Fibroblast of pulmonary artery (primary cell): ENCODE measurements at regions not wholly inside any gene's neighbourhood (a gene's known extent, or its start where the extent isn't known, plus 50 kb on each side); places are given as distances from the start of the nearest gene placed in this dataset.

Experiments used
- DNase-seq: peaks from one replicate; pipeline ENCODE4 v3.0.0-alpha.2; 2010; ENCODE audit warnings: low read depth
- H3K4me3 ChIP-seq: replicated peaks from 2 replicates; pipeline ENCODE4 v1.5.1; 2011; ENCODE audit warnings: low read depth, mild to moderate bottlenecking, control low read depth, low read length, moderate library complexity
- CTCF ChIP-seq: IDR thresholded peaks from 2 replicates; pipeline ENCODE4 v1.5.1; 2011; ENCODE audit warnings: mild to moderate bottlenecking, control low read depth, low read length, inconsistent platforms; ENCODE audit errors: missing control alignments

GRCh38 chr20:17878069-17878911 lies 90.3 kb downstream of the SNX5 start:
- no peak for TF ChIP-seq CTCF
- H3K4me3 ChIP-seq, result no peak overlapping the region
- no peak for DNase-seq

- DNase-seq, result no peak
- TF ChIP-seq CTCF, result no peak
Observed at GRCh38 chr20:17875981-17876385, 92.6 kb downstream of the SNX5 start.

DNA sequence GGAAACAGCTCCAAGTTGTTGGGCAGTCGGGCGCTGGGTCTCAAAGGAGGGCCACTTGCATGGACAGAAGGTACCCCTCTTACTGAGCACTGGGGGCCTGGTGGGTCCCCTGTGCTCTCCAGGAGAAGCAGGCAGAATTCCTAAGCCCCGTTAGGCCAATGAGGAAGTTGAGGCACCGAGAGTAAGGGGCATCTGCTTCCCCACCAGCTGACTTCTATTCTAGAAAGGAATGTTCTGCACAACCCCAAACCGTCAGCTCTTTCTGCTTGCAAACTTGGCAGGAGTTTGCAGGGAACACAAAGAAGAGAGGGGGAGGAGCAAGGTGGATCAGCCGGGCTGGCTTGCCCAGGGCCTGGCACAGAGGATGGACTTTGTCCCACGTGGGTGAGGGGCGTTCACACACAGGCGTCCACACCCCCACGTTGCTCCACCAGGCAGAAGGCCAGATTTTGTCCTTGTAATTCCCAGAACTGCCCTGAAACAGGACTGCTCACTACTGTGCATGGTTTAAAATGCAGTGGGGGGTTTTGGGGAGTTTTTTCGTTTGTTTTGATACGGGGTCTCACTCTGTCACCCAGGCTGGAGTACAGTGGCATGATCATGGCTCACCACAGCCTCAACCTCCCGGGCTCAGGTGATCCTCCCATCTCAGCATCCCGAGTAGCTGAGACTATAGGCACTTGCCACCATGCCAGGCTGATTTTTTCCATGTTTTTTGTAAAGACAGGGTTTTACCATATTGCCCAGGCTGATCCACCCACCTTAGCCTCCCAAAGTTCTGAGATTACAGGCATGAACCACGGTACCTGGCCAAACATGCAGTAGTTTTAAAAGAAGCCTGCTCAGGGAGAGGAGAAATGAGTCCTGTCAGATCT lies 93.3 kb downstream of the SNX5 start:
- no peak overlapping the region for H3K4me3 ChIP-seq
- peak; percentile 92 for DNase-seq
- TF ChIP-seq CTCF, result no peak

More at GRCh38 chr20:17875981-17876385, 92.6 kb downstream of the SNX5 start:
- no peak overlapping the region for H3K4me3 ChIP-seq

DNA sequence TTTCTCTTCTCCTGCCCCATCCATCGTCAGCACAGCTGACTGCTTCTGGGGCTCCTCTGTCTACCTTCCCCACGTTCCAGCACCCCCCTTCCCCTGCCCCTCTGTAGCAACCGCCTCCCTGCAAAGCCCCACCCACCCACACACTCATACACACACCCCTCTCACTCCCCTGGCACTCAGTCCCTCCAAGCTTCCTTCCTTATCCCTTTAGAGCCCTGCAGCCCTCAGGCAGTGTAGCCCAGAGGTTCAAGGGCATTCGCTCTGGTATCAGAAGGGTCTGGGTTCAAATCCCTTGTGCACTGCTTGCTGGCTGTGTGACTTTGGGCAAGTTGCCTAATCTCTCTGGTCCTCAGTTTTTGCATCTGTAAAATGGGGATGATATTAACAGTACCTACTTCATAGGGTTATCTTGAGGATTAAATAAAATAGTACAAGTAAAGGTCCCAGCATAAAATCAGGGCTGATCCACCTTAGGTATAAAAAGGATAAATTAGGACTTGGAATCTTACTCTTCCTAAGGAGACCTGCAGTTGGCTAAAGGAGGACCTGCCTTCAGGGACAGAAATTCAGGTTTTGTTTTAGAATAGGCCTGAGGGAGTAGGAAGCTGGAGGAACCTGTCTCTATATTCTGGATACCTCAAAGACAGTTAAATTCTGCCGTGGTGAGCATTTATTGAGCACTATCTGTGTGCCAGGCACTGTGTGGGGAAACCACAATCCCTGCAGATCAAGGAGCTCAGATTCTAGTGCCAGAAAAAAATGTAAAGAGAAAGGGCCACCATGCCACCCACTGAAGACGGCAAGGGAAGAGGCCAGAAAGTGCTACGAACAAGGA lies 94.1 kb downstream of the SNX5 start:
- no peak for DNase-seq
- H3K4me3 ChIP-seq, result no peak overlapping the region
- no peak for TF ChIP-seq CTCF

DNA sequence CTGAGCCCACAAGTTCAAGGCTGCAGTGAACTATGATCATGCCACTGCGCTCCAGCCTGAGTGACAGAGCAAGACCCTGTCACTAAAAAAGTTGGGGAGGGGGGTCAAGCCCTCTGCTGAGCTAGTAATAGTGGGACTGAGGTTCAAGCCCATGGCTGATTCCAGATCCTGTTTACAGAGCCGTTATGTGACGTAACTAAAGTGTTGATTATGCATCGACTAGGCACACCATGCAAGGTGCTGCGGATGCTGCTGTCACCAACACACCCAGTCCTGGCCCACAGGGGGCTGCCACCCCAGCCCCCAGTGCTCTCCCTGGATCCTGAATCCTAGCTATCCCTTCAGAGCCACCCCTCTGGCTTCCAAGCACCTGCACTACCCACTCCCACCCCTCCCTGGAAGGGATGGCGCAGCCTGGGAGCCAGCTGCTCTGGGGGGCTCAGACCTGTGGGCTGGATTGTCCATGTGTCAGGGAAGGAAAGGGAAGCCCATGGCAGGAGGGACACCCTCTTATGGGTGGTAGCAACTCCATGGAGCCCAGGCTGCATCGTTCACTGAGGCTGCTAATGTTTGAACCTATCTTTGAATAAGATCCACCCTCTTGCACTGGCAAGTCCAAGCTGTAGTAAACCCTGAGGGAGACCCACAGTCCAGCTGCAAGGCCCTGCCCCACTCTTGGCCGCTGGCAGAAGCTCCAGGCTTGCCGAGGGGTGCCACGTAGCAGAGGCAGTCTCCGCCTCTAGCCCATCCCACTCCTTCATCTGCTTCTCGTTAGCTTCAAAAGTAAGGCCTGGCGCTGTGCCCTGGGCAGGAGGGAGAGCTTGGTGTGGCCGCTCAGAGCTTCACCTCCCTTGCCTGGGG lies 95.0 kb downstream of the SNX5 start:
- no peak for TF ChIP-seq CTCF
- peak; percentile 93 for DNase-seq
- H3K4me3 ChIP-seq, result no peak overlapping the region

DNA sequence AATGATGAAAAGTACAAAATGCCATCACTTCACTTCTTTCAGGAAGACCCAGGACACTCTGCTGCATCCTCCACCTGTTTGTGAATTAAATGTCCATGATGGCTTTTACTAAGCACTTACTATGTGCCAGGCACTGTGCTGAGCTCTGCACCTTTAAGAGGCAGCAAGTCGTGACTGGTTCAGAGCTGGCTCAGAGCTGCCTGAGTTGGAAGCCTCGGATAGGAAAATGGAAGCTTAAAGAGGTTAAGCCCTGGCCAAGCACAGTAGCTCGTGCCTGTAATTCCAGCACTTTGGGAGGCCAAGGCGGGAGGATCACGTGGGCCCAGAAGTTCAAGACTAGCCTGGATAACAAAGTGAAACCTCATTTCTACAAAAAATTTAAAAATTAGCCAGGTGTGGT lies 95.6 kb downstream of the SNX5 start:
- DNase-seq, result no peak
- H3K4me3 ChIP-seq, result no peak overlapping the region
- no peak for TF ChIP-seq CTCF
